GM12865 (cell line): ENCODE measurements at regions not wholly inside any gene's neighbourhood (a gene's known extent, or its start where the extent isn't known, plus 50 kb on each side); places are given as distances from the start of the nearest gene placed in this dataset.
A peak's percentile ranks its signal among the peaks of the same experiment; 100 is the strongest.

Experiments
- DNase-seq: peaks from one replicate; pipeline ENCODE4 v3.0.0; 2010; ENCODE audit warnings: low read depth
- H3K4me3 ChIP-seq: 2 replicates; pipeline ENCODE4 v1.5.1; 2011; ENCODE audit warnings: mild to moderate bottlenecking, low read depth, low read length, control low read depth
- CTCF ChIP-seq: IDR thresholded peaks from 2 replicates; pipeline ENCODE4 v1.5.1; 2011; ENCODE audit warnings: low read length, control low read depth, low read depth, inconsistent platforms; ENCODE audit not compliant: insufficient read depth; ENCODE audit errors: missing control alignments

GRCh38 chr13:105069106-105069505 is 1466.4 kb downstream of the EFNB2 start:
- no peak for TF ChIP-seq CTCF
- no peak for DNase-seq
- H3K4me3 ChIP-seq = no peak overlapping the region

- no peak for DNase-seq
- no peak for TF ChIP-seq CTCF
- no peak overlapping the region for H3K4me3 ChIP-seq
Observed at GRCh38 chr13:105063676-105064075, 1471.8 kb downstream of the EFNB2 start.

GRCh38 chr13:105059786-105060185 is 1475.7 kb downstream of the EFNB2 start:
- no peak for DNase-seq
- H3K4me3 ChIP-seq = no peak overlapping the region
- no peak for TF ChIP-seq CTCF

- DNase-seq = no peak
- no peak overlapping the region for H3K4me3 ChIP-seq
- TF ChIP-seq CTCF = no peak
Observed at GRCh38 chr13:105058517-105058916, 1476.9 kb downstream of the EFNB2 start.

- no peak for TF ChIP-seq CTCF
- DNase-seq = no peak
- H3K4me3 ChIP-seq = no peak overlapping the region
Observed at GRCh38 chr13:105052711-105053110, 1482.8 kb downstream of the EFNB2 start.

- DNase-seq = no peak
- no peak for TF ChIP-seq CTCF
- no peak overlapping the region for H3K4me3 ChIP-seq
Observed at GRCh38 chr13:105050686-105051085, 1484.8 kb downstream of the EFNB2 start.

GRCh38 chr13:105048677-105049076 is 1486.8 kb downstream of the EFNB2 start:
- DNase-seq = peak; percentile 45
- TF ChIP-seq CTCF = no peak
- no peak overlapping the region for H3K4me3 ChIP-seq
